MM.1S (cell line): ENCODE measurements at regions not wholly inside any gene's neighbourhood (a gene's known extent, or its start where the extent isn't known, plus 50 kb on each side); places are given as distances from the start of the nearest gene placed in this dataset.
A peak's percentile ranks its signal among the peaks of the same experiment; 100 is the strongest.

ENCODE experiments used
- DNase-seq: peaks from one replicate; pipeline ENCODE4 v3.0.0-alpha.2; 2015
- H2AFZ ChIP-seq: fragments of 300-600 bp; sonication (generic); 2 replicates; pipeline ENCODE4 v1.6.0; 2016; ENCODE audit warnings: antibody characterized with exemption, low read length
- H3F3A ChIP-seq: fragments of 300-600 bp; sonication (generic); 2 replicates; pipeline ENCODE4 v1.6.1; 2016; ENCODE audit warnings: mild to moderate bottlenecking, antibody characterized with exemption, low read length, moderate library complexity, mixed read lengths; ENCODE audit not compliant: insufficient read depth
- H3K27ac ChIP-seq: fragments of 300-600 bp; sonication (generic); 2 replicates; pipeline ENCODE4 v1.5.1; 2016; ENCODE audit warnings: mild to moderate bottlenecking, low read length
- H3K27me3 ChIP-seq: fragments of 300-600 bp; sonication (generic); replicated peaks from 2 replicates; pipeline ENCODE4 v1.6.0; 2016; ENCODE audit warnings: low read length; ENCODE audit not compliant: insufficient read depth
- H3K36me3 ChIP-seq: fragments of 300-600 bp; sonication (generic); replicated peaks from 2 replicates; pipeline ENCODE4 v1.6.1; 2016; ENCODE audit warnings: mild to moderate bottlenecking, low read length, mixed read lengths; ENCODE audit not compliant: insufficient read depth
- H3K4me1 ChIP-seq: fragments of 300-600 bp; sonication (generic); 2 replicates; pipeline ENCODE4 v1.6.1; 2016; ENCODE audit warnings: low read length, mixed read lengths
- H3K4me2 ChIP-seq: fragments of 300-600 bp; sonication (generic); 2 replicates; pipeline ENCODE4 v1.6.0; 2016; ENCODE audit warnings: low read depth, low read length
- H3K4me3 ChIP-seq: fragments of 300-600 bp; sonication (generic); 2 replicates; pipeline ENCODE4 v1.5.1; 2016; ENCODE audit warnings: low read length, mixed read lengths
- H3K79me2 ChIP-seq: fragments of 300-600 bp; sonication (generic); 2 replicates; pipeline ENCODE4 v1.6.1; 2016; ENCODE audit warnings: mixed run types, low read length, mixed read lengths
- H3K9ac ChIP-seq: fragments of 300-600 bp; sonication (generic); 2 replicates; pipeline ENCODE4 v1.6.1; 2016; ENCODE audit warnings: low read length, mixed read lengths
- H3K9me2 ChIP-seq: fragments of 300-600 bp; sonication (generic); replicated peaks from 2 replicates; pipeline ENCODE4 v1.6.1; 2016; ENCODE audit warnings: mild to moderate bottlenecking, low read length, mixed read lengths; ENCODE audit not compliant: insufficient read depth
- H3K9me3 ChIP-seq: fragments of 300-600 bp; sonication (generic); replicated peaks from 2 replicates; pipeline ENCODE4 v1.6.1; 2016; ENCODE audit warnings: mild to moderate bottlenecking, low read length, mixed read lengths; ENCODE audit not compliant: insufficient read depth
- H4K20me1 ChIP-seq: fragments of 300-600 bp; sonication (generic); 2 replicates; pipeline ENCODE4 v1.6.1; 2016; ENCODE audit warnings: mild to moderate bottlenecking, low read length, moderate library complexity, mixed read lengths; ENCODE audit not compliant: insufficient read depth
- CTCF ChIP-seq: fragments of 300-600 bp; sonication (generic); IDR thresholded peaks from 2 replicates; pipeline ENCODE4 v1.5.1; 2016; ENCODE audit warnings: antibody characterized with exemption, low read length, mixed read lengths
- EZH2 ChIP-seq: fragments of 300-600 bp; sonication (generic); optimal IDR thresholded peaks from 2 replicates; pipeline ENCODE3; 2017; ENCODE audit warnings: low read depth, mild to moderate bottlenecking, antibody characterized with exemption, low read length, mixed read lengths
- EZH2phosphoT487 ChIP-seq: fragments of 300-600 bp; sonication (generic); IDR thresholded peaks from 2 replicates; pipeline ENCODE4 v1.6.1; 2018; ENCODE audit warnings: antibody characterized with exemption, low read length

- H3K4me3 ChIP-seq = no peak overlapping the region
- H3K9ac ChIP-seq = no peak overlapping the region
- no peaks in the 10 kb centered on the region for H3K79me2 ChIP-seq
- no peaks in the 10 kb centered on the region for H4K20me1 ChIP-seq
- TF ChIP-seq EZH2phosphoT487 (no peak), EZH2 (no peak), CTCF (no peak)
- no peaks in the 10 kb centered on the region for H3K27me3 ChIP-seq
- H3K36me3 ChIP-seq = no peaks in the 10 kb centered on the region
- H3K27ac ChIP-seq = no peak overlapping the region
- DNase-seq = no peak
- no peaks in the 10 kb centered on the region for H3K4me1 ChIP-seq
- H3K9me3 ChIP-seq = no peaks in the 10 kb centered on the region
- no peaks in the 10 kb centered on the region for H3K9me2 ChIP-seq
- no peak overlapping the region for H2AFZ ChIP-seq
- H3F3A ChIP-seq = no peaks in the 10 kb centered on the region
- no peak overlapping the region for H3K4me2 ChIP-seq
These were observed 53.2 kb upstream of the PKP2 start for GRCh38 chr12:32949815-32950214.

- H3K9ac ChIP-seq = no peak overlapping the region
- no peaks in the 10 kb centered on the region for H4K20me1 ChIP-seq
- peak; percentile 52 for DNase-seq
- no peaks in the 10 kb centered on the region for H3K79me2 ChIP-seq
- no peak overlapping the region for H2AFZ ChIP-seq
- no peaks in the 10 kb centered on the region for H3K9me2 ChIP-seq
- no peak overlapping the region for H3K27ac ChIP-seq
- H3K27me3 ChIP-seq = no peaks in the 10 kb centered on the region
- no peaks in the 10 kb centered on the region for H3F3A ChIP-seq
- TF ChIP-seq CTCF = peak; percentile 32
- TF ChIP-seq EZH2phosphoT487 = no peak
- H3K4me2 ChIP-seq = no peak overlapping the region
- no peaks in the 10 kb centered on the region for H3K36me3 ChIP-seq
- no peak overlapping the region for H3K4me3 ChIP-seq
- no peaks in the 10 kb centered on the region for H3K9me3 ChIP-seq
- no peaks in the 10 kb centered on the region for H3K4me1 ChIP-seq
These were observed 50.9 kb upstream of the PKP2 start for GRCh38 chr12:32947206-32948067.

- H3K27ac ChIP-seq = no peak overlapping the region
- H3K4me3 ChIP-seq = no peak overlapping the region
- no peaks in the 10 kb centered on the region for H3F3A ChIP-seq
- DNase-seq = no peak
- H3K4me2 ChIP-seq = no peak overlapping the region
- H3K9me3 ChIP-seq = no peaks in the 10 kb centered on the region
- no peak overlapping the region for H2AFZ ChIP-seq
- no peak for TF ChIP-seq CTCF
- no peak for TF ChIP-seq EZH2
- TF ChIP-seq EZH2phosphoT487 = no peak
- H3K9me2 ChIP-seq = no peaks in the 10 kb centered on the region
- no peaks in the 10 kb centered on the region for H4K20me1 ChIP-seq
- H3K4me1 ChIP-seq = no peaks in the 10 kb centered on the region
- H3K9ac ChIP-seq = no peak overlapping the region
- H3K27me3 ChIP-seq = no peaks in the 10 kb centered on the region
- H3K79me2 ChIP-seq = no peaks in the 10 kb centered on the region
- H3K36me3 ChIP-seq = no peaks in the 10 kb centered on the region
These were observed 50.0 kb upstream of the PKP2 start for GRCh38 chr12:32946504-32947131.
